Mesenchymal stem cell (in vitro differentiated cells and primary cell): ENCODE measurements at regions not wholly inside any gene's neighbourhood (a gene's known extent, or its start where the extent isn't known, plus 50 kb on each side); places are given as distances from the start of the nearest gene placed in this dataset.

ENCODE experiments used
- DNase-seq: peaks from one replicate; pipeline ENCODE4 v3.0.0-alpha.2; 2013
- H2AFZ ChIP-seq: one replicate; pipeline ENCODE4 v1.6.1; 2013; ENCODE audit warnings: low read depth, mild to moderate bottlenecking, control low read depth, inconsistent platforms, low read length, moderate library complexity
- H2AK5ac ChIP-seq: 2 replicates; pipeline ENCODE4 v1.6.1; 2013; ENCODE audit warnings: low read length, moderate library complexity, mild to moderate bottlenecking, inconsistent platforms; ENCODE audit not compliant: severe bottlenecking
- H2BK120ac ChIP-seq: one replicate; pipeline ENCODE4 v1.6.1; 2013; ENCODE audit warnings: low read depth, mild to moderate bottlenecking, inconsistent platforms, low read length, moderate library complexity
- H2BK12ac ChIP-seq, 2 experiments: one replicate each; pipeline ENCODE4 v1.6.1; 2013; ENCODE audit warnings: inconsistent platforms in 2 of 2, low read length in 2 of 2, mild to moderate bottlenecking in 2 of 2, moderate library complexity in 2 of 2, control low read depth in 1 of 2
- H2BK15ac ChIP-seq: one replicate; pipeline ENCODE4 v1.6.1; 2013; ENCODE audit warnings: mild to moderate bottlenecking, low read depth, inconsistent platforms; ENCODE audit not compliant: poor library complexity, severe bottlenecking
- H2BK5ac ChIP-seq: 2 replicates; pipeline ENCODE4 v1.6.1; 2013; ENCODE audit warnings: low read depth, mild to moderate bottlenecking, low read length, control low read depth, inconsistent platforms; ENCODE audit not compliant: poor library complexity, severe bottlenecking
- H3K14ac ChIP-seq, 2 experiments: one replicate each; pipeline ENCODE4 v1.6.1; 2013; ENCODE audit warnings: inconsistent platforms in 2 of 2, low read length in 2 of 2, control low read depth in 1 of 2, mild to moderate bottlenecking in 1 of 2, moderate library complexity in 1 of 2
- H3K18ac ChIP-seq, 2 experiments: one replicate each; pipeline ENCODE4 v1.6.1; 2013; ENCODE audit warnings: inconsistent platforms in 2 of 2, low read length in 2 of 2, control low read depth in 1 of 2, low read depth in 1 of 2, mild to moderate bottlenecking in 1 of 2
- H3K23ac ChIP-seq, 2 experiments: one replicate each; pipeline ENCODE4 v1.6.1; 2013; ENCODE audit warnings: inconsistent platforms in 2 of 2, low read length in 2 of 2, mild to moderate bottlenecking in 2 of 2, moderate library complexity in 2 of 2, control low read depth in 1 of 2
- H3K27ac ChIP-seq: 2 replicates; pipeline ENCODE4 v1.5.1; 2013; ENCODE audit warnings: mild to moderate bottlenecking, moderate library complexity, low read length, control low read depth, inconsistent platforms; ENCODE audit not compliant: poor library complexity, severe bottlenecking
- H3K27me3 ChIP-seq, 2 experiments: 2 replicates each; pipeline versions ENCODE4 v1.6.1 to v1.7.0; 2013; ENCODE audit warnings: low read length in 2 of 2, mild to moderate bottlenecking in 2 of 2, moderate library complexity in 2 of 2, control low read depth in 1 of 2, inconsistent platforms in 1 of 2; ENCODE audit not compliant: control insufficient read depth in 1 of 2, insufficient read depth in 1 of 2
- H3K36me3 ChIP-seq, 2 experiments: 2 replicates each; pipeline versions ENCODE4 v1.6.1 to v1.7.0; 2013; ENCODE audit warnings: low read length in 2 of 2, control low read depth in 1 of 2, inconsistent platforms in 1 of 2, low read depth in 1 of 2, mild to moderate bottlenecking in 1 of 2; ENCODE audit not compliant: insufficient read depth in 2 of 2, control insufficient read depth in 1 of 2
- H3K4ac ChIP-seq, 2 experiments: one replicate each; pipeline ENCODE4 v1.6.1; 2013; ENCODE audit warnings: inconsistent platforms in 2 of 2, low read length in 2 of 2, mild to moderate bottlenecking in 2 of 2, moderate library complexity in 2 of 2, control low read depth in 1 of 2, low read depth in 1 of 2
- H3K4me1 ChIP-seq: 2 replicates; pipeline ENCODE4 v1.6.1; 2013; ENCODE audit warnings: low read depth, low read length, control low read depth; ENCODE audit not compliant: control insufficient read depth, insufficient read depth
- H3K4me2 ChIP-seq: 2 replicates; pipeline ENCODE4 v1.6.1; 2013; ENCODE audit warnings: low read length, mild to moderate bottlenecking, inconsistent platforms; ENCODE audit not compliant: poor library complexity, severe bottlenecking
- H3K4me3 ChIP-seq, 2 experiments: 2 replicates each; pipeline versions ENCODE4 v1.5.1 to v1.7.0; 2013; ENCODE audit warnings: low read length in 2 of 2, mild to moderate bottlenecking in 2 of 2, control low read depth in 1 of 2, low read depth in 1 of 2; ENCODE audit not compliant: insufficient read depth in 1 of 2
- H3K79me1 ChIP-seq: replicated peaks from 2 replicates; pipeline ENCODE4 v1.6.1; 2013; ENCODE audit warnings: mild to moderate bottlenecking, control low read depth, low read length, inconsistent platforms; ENCODE audit not compliant: poor library complexity, severe bottlenecking
- H3K9ac ChIP-seq: 2 replicates; pipeline ENCODE4 v1.7.0; 2013; ENCODE audit warnings: mild to moderate bottlenecking, low read length, moderate library complexity
- H3K9me3 ChIP-seq: 2 replicates; pipeline ENCODE4 v1.7.0; 2013; ENCODE audit warnings: mild to moderate bottlenecking, low read length; ENCODE audit not compliant: control insufficient read depth
- H4K8ac ChIP-seq: one replicate; pipeline ENCODE4 v1.6.1; 2013; ENCODE audit warnings: inconsistent platforms, mild to moderate bottlenecking, low read length, moderate library complexity
- H4K91ac ChIP-seq: one replicate; pipeline ENCODE4 v1.6.1; 2013; ENCODE audit warnings: mild to moderate bottlenecking, low read length, inconsistent platforms
- WGBS: methylation state at CpG from one replicate; pipeline ENCODE4 v1.1.7; 2013; ENCODE audit warnings: mixed read lengths; 5-methylcytosine and 5-hydroxymethylcytosine counted together

- H3K18ac ChIP-seq, result no peak overlapping the region
- DNase-seq, result no peak
Measured at GRCh38 chr3:83633758-83634157, 1325.0 kb upstream of the CADM2 start.

GRCh38 chr3:83649692-83650091 lies 1309.1 kb upstream of the CADM2 start:
- peaks cover 37% of the 10 kb centered on the region for H3K9me3 ChIP-seq
- H3K14ac ChIP-seq, result no peak overlapping the region
- no peak overlapping the region for H3K9ac ChIP-seq
- H2BK120ac ChIP-seq, result no peak overlapping the region
- no peak overlapping the region for H4K8ac ChIP-seq
- H2AFZ ChIP-seq, result no peak overlapping the region
- no peak overlapping the region for H3K27ac ChIP-seq
- H3K4me3 ChIP-seq, result no peak overlapping the region
- DNase-seq, result no peak
- no peak overlapping the region for H2AK5ac ChIP-seq
- H3K79me1 ChIP-seq, result no peaks in the 10 kb centered on the region
- 89% methylated on average over 8 of the region's 8 CpGs for WGBS
- no peaks in the 10 kb centered on the region for H3K27me3 ChIP-seq
- no peak overlapping the region for H2BK12ac ChIP-seq
- no peak overlapping the region for H2BK15ac ChIP-seq
- H3K18ac ChIP-seq, result no peak overlapping the region
- no peak overlapping the region for H2BK5ac ChIP-seq
- no peaks in the 10 kb centered on the region for H3K36me3 ChIP-seq
- H4K91ac ChIP-seq, result no peak overlapping the region
- no peak overlapping the region for H3K23ac ChIP-seq
- no peak overlapping the region for H3K4me2 ChIP-seq
- no peak overlapping the region for H3K4ac ChIP-seq
- H3K4me1 ChIP-seq, result no peaks in the 10 kb centered on the region

More at GRCh38 chr3:83633758-83634157, 1325.0 kb upstream of the CADM2 start:
- Histone ChIP-seq H3K4me3 (no peak overlapping the region), H3K4me2 (no peak overlapping the region), H3K27me3 (no peaks in the 10 kb centered on the region), H3K23ac (no peak overlapping the region), H3K9me3 (peaks cover 5% of the 10 kb centered on the region), H2BK12ac (no peak overlapping the region), H3K79me1 (no peaks in the 10 kb centered on the region), H2BK15ac (no peak overlapping the region), H2AK5ac (no peak overlapping the region), H2BK5ac (no peak overlapping the region), H4K8ac (no peak overlapping the region), H2AFZ (no peak overlapping the region), H3K27ac (no peak overlapping the region), H3K9ac (no peak overlapping the region), H3K4me1 (no peaks in the 10 kb centered on the region), H3K4ac (no peak overlapping the region), H2BK120ac (no peak overlapping the region), H4K91ac (no peak overlapping the region), H3K36me3 (no peaks in the 10 kb centered on the region), H3K14ac (no peak overlapping the region)
- 76% methylated on average over 8 of the region's 10 CpGs for WGBS

- DNase-seq, result no peak
- Histone ChIP-seq H3K4me2 (no peak overlapping the region), H3K27me3 (no peaks in the 10 kb centered on the region), H2BK15ac (no peak overlapping the region), H2AK5ac (no peak overlapping the region), H3K14ac (no peak overlapping the region), H3K9me3 (peaks cover 6% of the 10 kb centered on the region), H2AFZ (no peak overlapping the region), H2BK12ac (no peak overlapping the region), H3K9ac (no peak overlapping the region), H4K91ac (no peak overlapping the region), H3K27ac (no peak overlapping the region), H4K8ac (no peak overlapping the region), H2BK120ac (no peak overlapping the region), H3K4ac (no peak overlapping the region), H3K79me1 (no peaks in the 10 kb centered on the region), H3K18ac (no peak overlapping the region), H3K4me3 (no peak overlapping the region), H2BK5ac (no peak overlapping the region), H3K23ac (no peak overlapping the region), H3K4me1 (no peaks in the 10 kb centered on the region), H3K36me3 (no peaks in the 10 kb centered on the region)
- WGBS, result no CpG with 5 or more reads among the region's 1 CpG
Measured at GRCh38 chr3:83655083-83655482, 1303.7 kb upstream of the CADM2 start.

GRCh38 chr3:83662381-83662960 lies 1296.3 kb upstream of the CADM2 start:
- Histone ChIP-seq H3K9ac (no peak overlapping the region), H3K23ac (no peak overlapping the region), H2BK5ac (no peak overlapping the region), H3K27ac (no peak overlapping the region), H3K4me1 (no peaks in the 10 kb centered on the region), H3K18ac (no peak overlapping the region), H3K36me3 (no peaks in the 10 kb centered on the region), H3K4ac (no peak overlapping the region), H2AFZ (no peak overlapping the region), H4K91ac (no peak overlapping the region), H3K14ac (no peak overlapping the region), H2BK120ac (no peak overlapping the region), H2AK5ac (no peak overlapping the region), H2BK12ac (no peak overlapping the region), H3K4me2 (no peak overlapping the region), H3K79me1 (no peaks in the 10 kb centered on the region), H3K9me3 (peaks cover 2% of the 10 kb centered on the region), H4K8ac (no peak overlapping the region), H3K4me3 (no peak overlapping the region), H2BK15ac (no peak overlapping the region), H3K27me3 (no peaks in the 10 kb centered on the region)
- 86% methylated on average over 2 of the region's 4 CpGs for WGBS
- no peak for DNase-seq
